Fibroblast of pulmonary artery (primary cell): ENCODE measurements at regions not wholly inside any gene's neighbourhood (a gene's known extent, or its start where the extent isn't known, plus 50 kb on each side); places are given as distances from the start of the nearest gene placed in this dataset.

Experiments used
- DNase-seq: peaks from one replicate; pipeline ENCODE4 v3.0.0-alpha.2; 2010; ENCODE audit warnings: low read depth
- H3K4me3 ChIP-seq: replicated peaks from 2 replicates; pipeline ENCODE4 v1.5.1; 2011; ENCODE audit warnings: low read depth, mild to moderate bottlenecking, control low read depth, low read length, moderate library complexity
- TF ChIP-seq, protein P1 (sequence below): IDR thresholded peaks from 2 replicates; pipeline ENCODE4 v1.5.1; 2011; ENCODE audit warnings: mild to moderate bottlenecking, control low read depth, low read length, inconsistent platforms; ENCODE audit errors: missing control alignments

DNA sequence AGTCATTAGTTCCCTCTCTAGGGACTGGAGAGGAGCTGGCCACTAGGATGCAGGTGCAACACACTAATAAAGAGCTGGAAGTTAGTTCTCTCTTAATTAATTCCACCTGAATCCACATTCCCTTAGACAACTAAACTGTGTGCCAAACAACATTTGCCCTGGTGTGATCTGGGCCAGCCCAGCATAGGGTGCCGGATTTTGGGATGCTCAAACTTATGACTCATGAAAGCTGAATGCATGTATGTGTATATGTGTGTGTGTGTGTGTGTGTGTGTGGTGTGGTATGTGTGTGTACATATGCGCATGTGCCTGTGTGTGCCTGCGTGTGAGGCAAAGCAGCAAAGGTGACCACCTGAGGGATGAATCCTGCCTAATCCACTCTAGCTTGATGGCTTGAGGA, 110.7 kb downstream of the EHF start:
- DNase-seq = no peak
- H3K4me3 ChIP-seq = no peak overlapping the region
- TF ChIP-seq, protein P1, sequence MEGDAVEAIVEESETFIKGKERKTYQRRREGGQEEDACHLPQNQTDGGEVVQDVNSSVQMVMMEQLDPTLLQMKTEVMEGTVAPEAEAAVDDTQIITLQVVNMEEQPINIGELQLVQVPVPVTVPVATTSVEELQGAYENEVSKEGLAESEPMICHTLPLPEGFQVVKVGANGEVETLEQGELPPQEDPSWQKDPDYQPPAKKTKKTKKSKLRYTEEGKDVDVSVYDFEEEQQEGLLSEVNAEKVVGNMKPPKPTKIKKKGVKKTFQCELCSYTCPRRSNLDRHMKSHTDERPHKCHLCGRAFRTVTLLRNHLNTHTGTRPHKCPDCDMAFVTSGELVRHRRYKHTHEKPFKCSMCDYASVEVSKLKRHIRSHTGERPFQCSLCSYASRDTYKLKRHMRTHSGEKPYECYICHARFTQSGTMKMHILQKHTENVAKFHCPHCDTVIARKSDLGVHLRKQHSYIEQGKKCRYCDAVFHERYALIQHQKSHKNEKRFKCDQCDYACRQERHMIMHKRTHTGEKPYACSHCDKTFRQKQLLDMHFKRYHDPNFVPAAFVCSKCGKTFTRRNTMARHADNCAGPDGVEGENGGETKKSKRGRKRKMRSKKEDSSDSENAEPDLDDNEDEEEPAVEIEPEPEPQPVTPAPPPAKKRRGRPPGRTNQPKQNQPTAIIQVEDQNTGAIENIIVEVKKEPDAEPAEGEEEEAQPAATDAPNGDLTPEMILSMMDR = no peak

DNA sequence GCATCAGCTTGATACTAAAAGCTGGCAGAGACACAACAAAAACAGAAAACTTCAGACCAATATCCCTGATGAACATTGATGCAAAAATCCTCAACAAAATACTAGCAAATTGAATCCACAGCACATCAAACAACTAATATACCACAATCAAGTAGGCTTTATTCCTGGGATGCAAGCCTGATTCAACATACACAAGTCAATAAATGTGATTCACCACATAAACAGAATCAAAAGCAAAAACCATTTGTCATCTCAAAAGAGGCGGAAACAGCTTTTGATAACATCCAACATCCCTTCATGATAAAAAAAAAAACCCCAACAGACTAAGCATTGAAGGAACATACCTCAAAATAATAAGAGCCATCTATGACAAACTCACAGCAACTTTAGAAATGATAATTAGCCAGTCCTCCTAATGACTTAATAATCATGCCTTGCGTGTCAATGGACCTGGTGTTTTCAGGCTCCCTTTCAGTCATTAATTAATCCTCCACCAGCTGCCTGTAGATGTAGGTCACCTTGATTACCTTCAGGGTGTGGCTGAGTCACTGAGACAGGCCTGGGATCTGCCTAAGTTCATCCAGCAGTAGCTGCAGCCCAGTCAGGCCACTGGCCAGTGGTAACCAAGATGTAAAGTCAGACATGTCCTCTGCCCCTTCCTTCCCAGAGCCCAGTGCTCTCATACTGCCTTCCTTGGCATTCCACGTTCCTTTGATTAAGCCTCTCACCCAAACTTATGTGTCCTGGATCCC, 109.8 kb downstream of the EHF start:
- H3K4me3 ChIP-seq = no peak overlapping the region
- TF ChIP-seq, protein P1 = no peak
- DNase-seq = no peak

DNA sequence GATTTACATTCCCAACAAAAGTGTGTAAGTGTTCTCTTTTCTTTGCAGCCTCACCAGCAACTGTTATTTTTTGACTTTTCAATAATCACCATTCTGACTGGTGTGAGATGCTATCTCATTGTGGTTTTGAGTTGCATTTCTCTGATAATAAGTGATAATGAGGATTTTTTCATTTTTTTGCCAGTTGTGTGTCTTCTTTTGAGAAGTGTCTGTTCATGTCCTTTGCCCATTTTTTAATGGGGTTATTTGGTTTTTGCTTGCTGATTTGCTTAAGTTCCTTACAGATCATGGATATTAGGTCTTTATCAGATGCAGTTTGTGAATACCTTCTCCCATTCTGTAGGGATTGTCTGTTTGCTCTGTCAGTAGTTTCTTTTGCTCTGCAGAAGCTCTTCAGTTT, 107.7 kb downstream of the EHF start:
- no peak for DNase-seq
- TF ChIP-seq, protein P1 = no peak
- H3K4me3 ChIP-seq = no peak overlapping the region

DNA sequence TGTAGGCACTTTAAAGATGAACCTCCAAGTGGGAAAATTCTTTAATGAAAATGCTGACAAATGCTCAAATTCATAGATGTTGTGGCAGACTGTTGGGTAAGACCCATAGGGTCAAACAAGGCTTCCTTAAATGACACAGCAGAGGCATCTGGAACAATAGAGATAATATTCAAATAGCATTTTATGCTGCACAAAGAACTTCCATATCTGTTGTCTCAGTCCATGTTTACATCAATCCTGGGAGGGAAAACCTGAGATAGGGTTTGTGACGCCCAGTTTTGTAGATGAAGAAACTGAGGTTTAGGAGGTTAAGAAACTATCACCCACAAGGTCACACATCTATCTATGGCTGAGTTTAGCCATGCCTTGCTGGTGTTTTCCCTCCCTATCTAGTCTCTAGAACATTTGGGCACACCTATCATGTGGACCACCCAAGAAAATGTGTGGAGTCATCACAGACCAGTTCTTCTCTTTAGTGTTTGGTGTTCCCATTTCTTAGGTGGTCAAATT, 106.4 kb downstream of the EHF start:
- H3K4me3 ChIP-seq = no peak overlapping the region
- no peak for DNase-seq
- TF ChIP-seq, protein P1 = no peak

DNA sequence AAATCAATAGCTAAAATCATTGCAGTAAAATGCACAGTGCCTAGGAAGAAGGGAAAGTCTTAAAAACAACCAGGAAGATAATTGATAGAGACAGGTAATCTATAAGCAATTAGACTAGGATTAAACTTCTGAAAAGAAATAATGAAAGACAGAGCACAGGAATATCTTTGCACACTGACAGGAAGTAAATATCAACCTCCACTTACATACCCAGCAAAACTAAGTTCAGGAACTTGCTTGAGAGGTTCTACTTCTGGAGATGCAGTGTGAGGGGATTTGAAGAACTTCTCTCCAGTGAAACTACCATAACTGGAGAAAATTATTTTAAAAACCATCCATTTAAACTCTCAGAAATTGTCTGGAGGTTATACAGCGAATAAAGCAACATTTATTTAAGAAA, 104.1 kb downstream of the EHF start:
- no peak overlapping the region for H3K4me3 ChIP-seq
- TF ChIP-seq, protein P1 = no peak
- no peak for DNase-seq

DNA sequence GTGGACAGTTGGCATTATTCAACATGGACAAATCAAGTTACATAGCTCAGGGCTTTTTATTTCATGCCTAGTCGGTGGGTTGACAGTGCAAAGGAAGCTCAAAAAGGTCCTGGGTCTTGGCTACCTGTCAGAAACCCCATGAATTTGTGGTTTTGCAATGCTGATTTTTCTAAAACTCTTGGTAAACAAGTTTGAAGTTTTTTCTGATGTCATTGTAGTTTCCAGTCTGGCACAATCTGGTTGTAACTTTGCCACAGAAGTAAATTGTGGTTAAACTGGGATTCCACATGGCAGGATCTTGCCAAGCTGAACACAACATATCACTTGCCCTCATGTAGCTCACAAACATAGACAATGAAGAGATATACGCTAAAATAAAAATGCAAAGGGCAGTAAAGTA, 100.8 kb downstream of the EHF start:
- peak; percentile 37 for DNase-seq
- no peak overlapping the region for H3K4me3 ChIP-seq
- TF ChIP-seq, protein P1 = no peak
